ENCODE measurements at regions not wholly inside any gene's neighbourhood (a gene's known extent, or its start where the extent isn't known, plus 50 kb on each side); places are given as distances from the start of the nearest gene placed in this dataset.

DNA sequence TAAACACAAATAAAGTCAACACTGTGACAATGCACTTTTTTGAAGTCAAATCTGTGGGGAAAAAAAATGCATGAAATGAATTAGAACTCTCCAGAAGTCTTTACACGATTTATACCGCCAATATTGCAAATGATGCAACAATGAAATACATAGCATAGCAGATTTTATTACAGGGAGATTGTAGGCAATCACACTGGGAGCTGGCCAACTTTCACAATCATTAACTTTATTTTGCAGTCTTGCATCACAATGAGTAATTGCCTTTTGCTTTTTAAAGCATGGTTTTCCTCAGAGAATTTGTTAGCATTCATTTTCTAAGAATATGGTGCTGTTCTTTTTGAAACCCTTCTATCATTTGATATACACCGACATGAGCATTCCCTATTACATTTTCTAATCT, 366.4 kb upstream of the FSIP2 start:
- TF ChIP-seq, protein P1, sequence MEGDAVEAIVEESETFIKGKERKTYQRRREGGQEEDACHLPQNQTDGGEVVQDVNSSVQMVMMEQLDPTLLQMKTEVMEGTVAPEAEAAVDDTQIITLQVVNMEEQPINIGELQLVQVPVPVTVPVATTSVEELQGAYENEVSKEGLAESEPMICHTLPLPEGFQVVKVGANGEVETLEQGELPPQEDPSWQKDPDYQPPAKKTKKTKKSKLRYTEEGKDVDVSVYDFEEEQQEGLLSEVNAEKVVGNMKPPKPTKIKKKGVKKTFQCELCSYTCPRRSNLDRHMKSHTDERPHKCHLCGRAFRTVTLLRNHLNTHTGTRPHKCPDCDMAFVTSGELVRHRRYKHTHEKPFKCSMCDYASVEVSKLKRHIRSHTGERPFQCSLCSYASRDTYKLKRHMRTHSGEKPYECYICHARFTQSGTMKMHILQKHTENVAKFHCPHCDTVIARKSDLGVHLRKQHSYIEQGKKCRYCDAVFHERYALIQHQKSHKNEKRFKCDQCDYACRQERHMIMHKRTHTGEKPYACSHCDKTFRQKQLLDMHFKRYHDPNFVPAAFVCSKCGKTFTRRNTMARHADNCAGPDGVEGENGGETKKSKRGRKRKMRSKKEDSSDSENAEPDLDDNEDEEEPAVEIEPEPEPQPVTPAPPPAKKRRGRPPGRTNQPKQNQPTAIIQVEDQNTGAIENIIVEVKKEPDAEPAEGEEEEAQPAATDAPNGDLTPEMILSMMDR (conservative IDR thresholded peaks at IDR 0.05 in 1 of 2, IDR thresholded peaks at IDR 0.05 in 1 of 2; ENCODE audit: low read depth in 1 of 2, low read length in 2 of 2) = no peak
- no peak for TF ChIP-seq EZH2 (IDR thresholded peaks at IDR 0.05; ENCODE audit: low read length, missing control alignments)
